ENCODE measurements at regions not wholly inside any gene's neighbourhood (a gene's known extent, or its start where the extent isn't known, plus 50 kb on each side); places are given as distances from the start of the nearest gene placed in this dataset.

DNA sequence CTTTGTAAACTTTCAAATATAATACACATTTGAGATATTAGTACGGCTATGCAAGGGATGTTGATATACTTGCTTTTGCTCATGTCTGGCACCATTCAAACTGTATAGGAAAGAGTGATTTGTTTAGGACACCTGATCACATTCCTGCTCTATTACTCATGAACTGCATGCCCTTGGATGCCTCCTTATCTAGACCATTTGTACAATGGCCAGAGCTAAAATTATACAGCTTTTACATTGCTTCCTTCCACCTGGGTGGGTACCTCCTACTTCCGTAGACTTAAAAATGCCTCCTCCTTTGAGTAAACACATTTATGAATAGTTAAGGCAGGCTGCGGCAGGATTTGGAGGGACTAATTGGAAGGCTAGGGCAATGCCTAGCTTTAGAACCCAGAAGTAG is 85.4 kb upstream of the PBX1 start:
- DNase-seq = no peak

DNA sequence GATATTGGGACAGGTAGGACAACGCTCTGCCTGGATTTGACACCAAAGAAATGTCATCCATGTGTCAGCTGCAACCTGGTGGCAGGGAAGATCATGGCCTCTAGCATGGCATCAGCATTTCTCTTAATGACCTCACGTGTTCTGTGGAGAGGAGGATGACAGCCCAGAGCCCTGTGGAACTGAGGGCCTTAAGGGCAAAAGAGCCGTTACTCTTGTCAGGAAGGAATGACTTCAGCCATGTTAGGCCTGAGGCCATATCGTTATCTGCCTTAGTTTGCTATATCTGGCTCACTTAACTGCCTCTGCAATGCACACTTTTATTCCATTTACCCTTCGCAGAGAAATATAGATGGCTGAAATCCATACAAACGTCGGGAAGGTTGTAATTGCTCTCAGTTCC is 83.2 kb upstream of the PBX1 start:
- DNase-seq = no peak

DNA sequence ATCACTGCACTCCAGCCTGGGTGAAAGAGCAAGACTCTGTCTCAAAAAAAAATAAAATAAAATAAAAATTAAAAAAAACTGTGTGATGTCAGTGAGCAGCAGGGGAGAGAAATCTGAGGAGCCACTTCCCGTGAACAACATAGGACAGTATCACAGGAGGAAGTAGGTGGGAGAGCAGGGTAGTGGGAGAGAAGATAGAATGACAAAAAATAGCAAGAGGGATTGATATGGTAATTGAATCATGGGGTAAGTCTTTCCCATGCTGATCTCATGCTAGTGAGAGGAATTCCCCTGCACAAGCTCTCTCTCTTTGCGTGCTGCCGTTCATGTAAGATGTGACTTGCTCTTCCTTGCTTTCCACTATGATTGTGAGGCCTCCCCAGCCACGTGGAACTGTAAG is 81.6 kb upstream of the PBX1 start:
- DNase-seq = no peak

DNA sequence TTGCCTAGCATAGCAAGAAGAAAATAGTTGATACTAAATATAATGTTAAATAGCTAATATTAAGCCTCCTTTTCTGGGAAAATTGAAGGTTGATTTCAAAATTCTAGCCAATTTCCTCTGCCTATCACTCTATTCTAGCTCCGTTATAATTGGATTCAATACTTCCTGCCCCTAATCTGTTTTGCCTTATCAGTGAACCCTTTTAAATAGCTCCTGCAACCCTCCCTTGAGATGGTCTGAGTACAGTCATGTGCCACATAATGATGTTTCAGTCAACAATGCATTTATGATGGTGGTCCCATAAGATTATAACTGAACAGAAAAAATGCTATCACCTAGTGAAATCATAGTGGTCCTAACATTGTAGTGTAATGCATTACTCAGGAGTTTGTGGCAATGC is 79.7 kb upstream of the PBX1 start:
- no peak for DNase-seq

DNA sequence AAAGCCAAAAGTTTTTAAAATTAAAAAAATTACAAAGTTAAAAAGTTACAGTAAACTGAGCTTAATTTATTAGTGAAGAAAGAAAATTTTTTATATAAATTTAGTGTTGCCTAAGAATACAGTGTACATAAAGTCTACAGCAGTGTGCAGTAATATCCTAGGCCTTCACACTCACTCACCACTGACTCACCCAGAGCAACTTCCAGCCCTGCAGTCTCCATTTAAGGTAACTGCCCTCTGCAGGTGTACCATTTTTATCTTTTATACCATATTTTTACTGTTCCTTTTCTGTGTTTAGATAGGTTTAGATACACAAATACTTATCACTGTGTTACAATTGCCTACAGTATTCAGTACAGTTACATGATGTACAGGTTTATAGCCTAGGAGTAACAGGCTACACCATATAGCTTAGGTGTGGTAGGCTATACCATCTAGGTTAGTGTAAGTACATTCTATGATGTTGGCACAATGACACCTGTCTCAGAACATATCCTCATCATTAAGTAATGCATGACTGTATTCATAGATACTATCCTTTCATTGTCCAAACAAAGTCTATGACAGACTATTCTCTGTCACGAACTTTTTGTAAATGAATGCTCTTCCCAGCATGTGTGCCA is 78.6 kb upstream of the PBX1 start:
- no peak for DNase-seq

DNA sequence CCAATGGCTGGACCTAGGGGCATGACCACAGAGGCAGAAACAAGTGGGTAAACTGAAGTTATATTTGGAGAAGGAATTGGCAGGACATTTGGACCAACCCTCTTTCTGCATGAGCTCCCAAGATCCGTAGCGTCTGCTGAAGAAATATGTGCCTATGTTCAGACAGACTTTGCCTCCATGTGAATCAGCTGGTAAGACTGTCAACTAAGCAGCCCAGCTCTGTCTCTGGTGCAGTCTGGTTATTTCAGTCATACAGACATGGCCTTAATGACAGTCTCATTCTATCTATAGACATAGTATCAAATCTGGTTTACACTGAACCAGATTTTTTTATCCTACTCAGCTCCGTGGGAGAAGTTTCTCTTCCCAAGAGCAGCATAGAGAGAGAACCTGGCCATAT is 63.1 kb upstream of the PBX1 start:
- DNase-seq = no peak

DNA sequence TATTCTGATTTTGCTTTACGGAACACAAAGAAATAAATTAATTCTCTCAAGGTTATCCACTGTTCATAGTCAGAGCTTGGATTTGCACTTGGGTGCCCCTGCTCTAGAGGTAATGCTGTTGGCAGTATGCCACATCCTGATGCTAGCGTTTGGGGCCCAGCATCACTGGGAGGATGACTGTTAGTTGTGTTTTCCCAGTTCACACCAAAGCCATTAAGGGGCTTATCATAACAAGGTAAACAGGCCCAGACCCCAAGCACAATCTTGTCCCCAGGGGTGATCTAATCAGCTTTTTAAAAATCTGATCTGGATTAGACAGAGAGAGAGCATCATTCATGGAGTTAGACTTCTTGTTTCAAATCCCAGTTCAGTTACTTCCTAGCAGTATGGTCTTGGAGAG is 60.2 kb upstream of the PBX1 start:
- no peak for DNase-seq

DNA sequence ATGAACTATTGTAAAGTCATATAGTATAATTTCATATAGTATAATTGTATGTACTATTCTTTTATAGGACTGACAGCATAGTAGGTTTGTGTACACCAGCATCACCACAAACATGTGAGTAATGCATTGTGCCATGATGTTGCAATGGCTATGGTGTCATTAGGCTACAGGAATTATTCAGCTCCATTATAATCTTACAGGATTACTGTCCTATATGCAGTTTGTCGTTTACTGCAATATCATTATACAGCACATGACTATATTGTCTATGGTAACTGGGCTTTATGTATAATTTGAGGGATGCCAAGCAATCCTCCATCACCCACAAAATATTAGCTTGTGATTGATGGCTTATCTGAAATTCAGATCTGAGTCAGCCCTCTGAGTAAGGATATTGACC is 54.2 kb upstream of the PBX1 start:
- no peak for DNase-seq
